ENCODE measurements at regions not wholly inside any gene's neighbourhood (a gene's known extent, or its start where the extent isn't known, plus 50 kb on each side); places are given as distances from the start of the nearest gene placed in this dataset.

DNA sequence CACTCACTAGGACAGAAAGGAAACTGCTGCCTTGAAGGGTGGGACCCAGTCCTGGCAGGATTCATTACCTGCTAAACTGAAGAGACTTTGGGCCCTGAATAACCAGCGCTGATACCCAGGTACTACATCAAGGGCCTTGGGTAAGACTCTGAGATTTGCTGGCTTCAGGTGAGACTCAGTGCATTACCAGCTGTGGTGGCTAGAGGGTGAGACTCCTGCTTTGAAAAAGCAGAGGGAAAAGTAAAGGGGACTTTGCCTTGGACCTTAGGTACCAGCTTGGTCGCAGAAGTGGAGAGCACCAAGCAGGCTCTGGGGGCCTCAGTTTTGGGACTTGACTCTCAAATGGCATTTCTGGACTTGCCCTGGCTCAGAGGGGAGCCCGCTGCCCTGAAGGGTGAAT lies 673.3 kb downstream of the NXPH1 start:
- Histone ChIP-seq H3K27ac (no peak overlapping the region), H3K27me3 (no peaks in the 10 kb centered on the region), H3K4me1 (no peaks in the 10 kb centered on the region), H3K36me3 (no peaks in the 10 kb centered on the region), H3K9me3 (peaks cover 0 to 15% (median 0%) of the 10 kb centered on the region in 3 donors), H3K4me3 (no peak overlapping the region)
- ATAC-seq, result no peak
- WGBS, 2 donors (ENCODE audit: low coverage in 1 of 2), result 100% methylated on average over 1 of the region's 3 CpGs; no CpG with 5 or more reads in 1 of the 2 donors
- TF ChIP-seq POLR2AphosphoS5 (IDR thresholded peaks at IDR 0.05) (no peak), POLR2A (IDR thresholded peaks at IDR 0.05) (no peak), CTCF (IDR thresholded peaks at IDR 0.05) (no peak), EP300 (IDR thresholded peaks at IDR 0.05) (no peak)

- no peak for ATAC-seq
- TF ChIP-seq EP300 (IDR thresholded peaks at IDR 0.05) (no peak), CTCF (IDR thresholded peaks at IDR 0.05) (no peak), POLR2AphosphoS5 (IDR thresholded peaks at IDR 0.05) (no peak), POLR2A (IDR thresholded peaks at IDR 0.05) (no peak)
- no peaks in the 10 kb centered on the region for H3K36me3 ChIP-seq
Measured at GRCh38 chr7:9120331-9120730, 686.9 kb downstream of the NXPH1 start.

GRCh38 chr7:9124320-9124719 lies 690.9 kb downstream of the NXPH1 start:
- 69 to 71% methylated on average over 2 of the region's 2 CpGs for WGBS, 2 donors (ENCODE audit: low coverage in 1 of 2)

More at GRCh38 chr7:9120331-9120730, 686.9 kb downstream of the NXPH1 start:
- Histone ChIP-seq H3K9me3 (no peaks in the 10 kb centered on the region), H3K4me3 (no peak overlapping the region), H3K4me1 (no peaks in the 10 kb centered on the region), H3K27ac (no peak overlapping the region), H3K27me3 (no peaks in the 10 kb centered on the region)

GRCh38 chr7:9125246-9125645 lies 691.8 kb downstream of the NXPH1 start:
- no peaks in the 10 kb centered on the region for H3K36me3 ChIP-seq
- TF ChIP-seq POLR2AphosphoS5 (IDR thresholded peaks at IDR 0.05), result no peak
- TF ChIP-seq CTCF (IDR thresholded peaks at IDR 0.05), result no peak
- TF ChIP-seq EP300 (IDR thresholded peaks at IDR 0.05), result no peak
- no peak for TF ChIP-seq POLR2A (IDR thresholded peaks at IDR 0.05)
- no peak for ATAC-seq
- no peaks in the 10 kb centered on the region for H3K9me3 ChIP-seq
- no peak overlapping the region for H3K4me3 ChIP-seq
- no peak overlapping the region for H3K27ac ChIP-seq
- H3K27me3 ChIP-seq, result no peaks in the 10 kb centered on the region
- H3K4me1 ChIP-seq, result no peaks in the 10 kb centered on the region

More at GRCh38 chr7:9124320-9124719, 690.9 kb downstream of the NXPH1 start:
- no peak for ATAC-seq
- H3K9me3 ChIP-seq, result no peaks in the 10 kb centered on the region
- no peak overlapping the region for H3K27ac ChIP-seq
- H3K27me3 ChIP-seq, result no peaks in the 10 kb centered on the region
- no peaks in the 10 kb centered on the region for H3K36me3 ChIP-seq
- no peak overlapping the region for H3K4me3 ChIP-seq
- TF ChIP-seq EP300 (IDR thresholded peaks at IDR 0.05), result no peak
- TF ChIP-seq POLR2A (IDR thresholded peaks at IDR 0.05), result no peak
- no peak for TF ChIP-seq POLR2AphosphoS5 (IDR thresholded peaks at IDR 0.05)
- TF ChIP-seq CTCF (IDR thresholded peaks at IDR 0.05), result no peak
- no peaks in the 10 kb centered on the region for H3K4me1 ChIP-seq

GRCh38 chr7:9127901-9128300 lies 694.5 kb downstream of the NXPH1 start:
- WGBS, 2 donors (ENCODE audit: low coverage in 1 of 2), result 65 to 75% methylated on average over 4 to 5 of the region's 5 CpGs
- ATAC-seq, result no peak
- H3K27me3 ChIP-seq, result no peaks in the 10 kb centered on the region
- H3K4me3 ChIP-seq, result no peak overlapping the region
- no peaks in the 10 kb centered on the region for H3K36me3 ChIP-seq
- no peak overlapping the region for H3K27ac ChIP-seq
- H3K4me1 ChIP-seq, result no peaks in the 10 kb centered on the region
- no peak for TF ChIP-seq POLR2A (IDR thresholded peaks at IDR 0.05)
- no peaks in the 10 kb centered on the region for H3K9me3 ChIP-seq
